Progenitor cell of endocrine pancreas (in vitro differentiated cells): ENCODE measurements at regions not wholly inside any gene's neighbourhood (a gene's known extent, or its start where the extent isn't known, plus 50 kb on each side); places are given as distances from the start of the nearest gene placed in this dataset.
"Not testable (repeated sequence)": the region's sequence is repeated elsewhere in the genome, so short reads cannot be mapped to it uniquely, and the experiment has no call there.

Experiments used
- DNase-seq: peaks from one replicate; pipeline ENCODE4 v3.0.0; 2021; ENCODE audit warnings: low spot score; ENCODE audit not compliant: unreplicated experiment
- H3K27ac Mint-ChIP-seq: 2 replicates; pipeline ENCODE4 v1.8.0; 2021; ENCODE audit warnings: mild to moderate bottlenecking, moderate library complexity, mixed read lengths
- H3K27me3 Mint-ChIP-seq: 2 replicates; pipeline ENCODE4 v1.8.0; 2021; ENCODE audit warnings: mixed read lengths
- H3K36me3 Mint-ChIP-seq: 2 replicates; pipeline ENCODE4 v1.8.0; 2022; ENCODE audit warnings: mixed read lengths; ENCODE audit not compliant: insufficient read depth
- H3K4me1 Mint-ChIP-seq: 2 replicates; pipeline ENCODE4 v1.8.0; 2021; ENCODE audit warnings: low read depth, mixed read lengths
- H3K4me3 Mint-ChIP-seq: 2 replicates; pipeline ENCODE4 v1.8.0; 2021; ENCODE audit warnings: low read depth, mild to moderate bottlenecking, moderate library complexity, mixed read lengths
- H3K9me3 Mint-ChIP-seq: 2 replicates; pipeline ENCODE4 v1.8.0; 2021; ENCODE audit warnings: low read depth, mixed read lengths
- TF ChIP-seq, protein P1 (sequence below): fragments of 200-600 bp; sonication (generic); IDR thresholded peaks from one replicate; pipeline ENCODE4 v1.5.0; 2021; ENCODE audit warnings: antibody characterized with exemption, mild to moderate bottlenecking; ENCODE audit not compliant: unreplicated experiment

- TF ChIP-seq, protein P1, sequence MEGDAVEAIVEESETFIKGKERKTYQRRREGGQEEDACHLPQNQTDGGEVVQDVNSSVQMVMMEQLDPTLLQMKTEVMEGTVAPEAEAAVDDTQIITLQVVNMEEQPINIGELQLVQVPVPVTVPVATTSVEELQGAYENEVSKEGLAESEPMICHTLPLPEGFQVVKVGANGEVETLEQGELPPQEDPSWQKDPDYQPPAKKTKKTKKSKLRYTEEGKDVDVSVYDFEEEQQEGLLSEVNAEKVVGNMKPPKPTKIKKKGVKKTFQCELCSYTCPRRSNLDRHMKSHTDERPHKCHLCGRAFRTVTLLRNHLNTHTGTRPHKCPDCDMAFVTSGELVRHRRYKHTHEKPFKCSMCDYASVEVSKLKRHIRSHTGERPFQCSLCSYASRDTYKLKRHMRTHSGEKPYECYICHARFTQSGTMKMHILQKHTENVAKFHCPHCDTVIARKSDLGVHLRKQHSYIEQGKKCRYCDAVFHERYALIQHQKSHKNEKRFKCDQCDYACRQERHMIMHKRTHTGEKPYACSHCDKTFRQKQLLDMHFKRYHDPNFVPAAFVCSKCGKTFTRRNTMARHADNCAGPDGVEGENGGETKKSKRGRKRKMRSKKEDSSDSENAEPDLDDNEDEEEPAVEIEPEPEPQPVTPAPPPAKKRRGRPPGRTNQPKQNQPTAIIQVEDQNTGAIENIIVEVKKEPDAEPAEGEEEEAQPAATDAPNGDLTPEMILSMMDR = no peak
- no peak overlapping the region for H3K4me3 Mint-ChIP-seq
- H3K27me3 Mint-ChIP-seq = no peaks in the 10 kb centered on the region
- DNase-seq = no peak
- no peaks in the 10 kb centered on the region for H3K4me1 Mint-ChIP-seq
- peaks cover 3% of the 10 kb centered on the region for H3K36me3 Mint-ChIP-seq
- peaks cover 15% of the 10 kb centered on the region for H3K9me3 Mint-ChIP-seq
- no peak overlapping the region for H3K27ac Mint-ChIP-seq
These were observed 463.9 kb upstream of the LRRC7 start for GRCh38 chr1:69103705-69104385.

DNA sequence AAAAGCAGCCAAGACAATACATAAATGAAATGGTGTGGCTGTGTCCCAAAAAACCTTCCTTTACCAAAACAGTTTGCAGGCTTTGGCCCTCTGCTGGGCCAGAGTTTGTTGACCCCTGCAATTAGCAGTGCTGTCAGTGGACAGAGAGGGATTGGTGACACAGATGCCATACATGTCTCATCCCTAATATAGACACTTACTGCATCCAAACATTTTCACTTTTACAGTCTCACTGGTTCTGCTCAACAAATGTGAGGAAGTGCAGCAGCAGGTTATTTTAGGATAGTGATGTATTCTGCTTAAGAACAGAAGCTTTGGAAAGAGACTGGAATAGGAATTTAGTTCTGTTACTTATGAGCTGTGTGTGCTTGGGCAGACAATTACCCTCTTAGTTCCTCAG lies 462.8 kb upstream of the LRRC7 start:
- Mint-ChIP-seq H3K4me1 (no peaks in the 10 kb centered on the region), H3K27ac (no peak overlapping the region), H3K27me3 (no peaks in the 10 kb centered on the region), H3K9me3 (peaks cover 15% of the 10 kb centered on the region), H3K4me3 (no peak overlapping the region), H3K36me3 (peaks cover 3% of the 10 kb centered on the region)
- TF ChIP-seq, protein P1 = no peak
- no peak for DNase-seq

GRCh38 chr1:69109277-69109676 lies 458.4 kb upstream of the LRRC7 start:
- H3K27me3 Mint-ChIP-seq = no peaks in the 10 kb centered on the region
- peaks cover 3% of the 10 kb centered on the region for H3K9me3 Mint-ChIP-seq
- no peaks in the 10 kb centered on the region for H3K36me3 Mint-ChIP-seq
- H3K4me3 Mint-ChIP-seq = no peak overlapping the region
- no peak for DNase-seq
- peaks cover 3% of the 10 kb centered on the region for H3K4me1 Mint-ChIP-seq
- TF ChIP-seq, protein P1 = no peak
- no peak overlapping the region for H3K27ac Mint-ChIP-seq

DNA sequence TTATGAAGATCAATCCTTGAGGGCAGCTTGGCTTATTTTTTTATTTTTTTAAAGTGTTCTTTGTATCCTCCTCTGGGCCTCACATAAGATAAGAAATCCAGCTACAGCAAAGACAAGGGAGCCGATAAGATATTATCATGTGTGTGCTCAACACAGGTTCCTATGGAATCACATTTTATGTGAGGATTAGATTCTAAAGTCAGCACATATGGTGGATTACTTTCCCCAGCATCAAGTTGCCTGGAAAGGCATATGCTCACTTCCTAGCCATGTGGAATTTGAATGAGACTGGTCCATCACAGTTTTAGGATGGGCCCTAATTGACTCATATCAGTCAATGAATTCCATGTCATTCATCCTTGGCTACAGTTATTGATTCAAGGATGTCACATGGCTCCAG lies 456.9 kb upstream of the LRRC7 start:
- no peaks in the 10 kb centered on the region for H3K36me3 Mint-ChIP-seq
- TF ChIP-seq, protein P1 = no peak
- no peaks in the 10 kb centered on the region for H3K27me3 Mint-ChIP-seq
- peaks cover 3% of the 10 kb centered on the region for H3K4me1 Mint-ChIP-seq
- no peak overlapping the region for H3K4me3 Mint-ChIP-seq
- peaks cover 3% of the 10 kb centered on the region for H3K9me3 Mint-ChIP-seq
- DNase-seq = no peak
- H3K27ac Mint-ChIP-seq = no peak overlapping the region

DNA sequence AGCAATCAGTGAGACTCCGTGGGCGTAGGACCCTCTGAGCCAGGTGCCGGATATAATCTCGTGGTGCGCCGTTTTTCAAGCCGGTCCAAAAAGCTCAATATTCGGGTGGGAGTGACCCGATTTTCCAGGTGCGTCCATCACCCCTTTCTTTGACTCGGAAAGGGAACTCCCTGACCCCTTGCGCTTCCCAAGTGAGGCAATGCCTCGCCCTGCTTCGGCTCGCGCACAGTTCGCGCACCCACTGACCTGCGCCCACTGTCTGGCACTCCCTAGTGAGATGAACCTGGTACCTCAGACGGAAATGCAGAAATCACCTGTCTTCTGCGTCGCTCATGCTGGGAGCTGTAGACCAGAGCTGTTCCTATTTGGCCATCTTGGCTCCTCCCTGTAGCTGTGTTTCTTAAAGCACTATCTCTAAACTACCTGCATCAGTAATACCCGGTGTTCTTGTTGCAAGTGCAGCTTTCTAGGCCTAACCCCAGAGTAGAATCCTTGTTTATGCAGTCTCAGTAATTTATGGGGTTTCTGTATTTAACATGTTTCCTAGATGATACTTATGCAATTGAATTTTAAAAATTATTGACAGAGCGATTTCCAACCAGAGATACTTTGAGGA lies 447.5 kb upstream of the LRRC7 start:
- H3K9me3 Mint-ChIP-seq, H3K36me3 Mint-ChIP-seq, H3K27me3 Mint-ChIP-seq, DNase-seq, H3K27ac Mint-ChIP-seq, H3K4me1 Mint-ChIP-seq, H3K4me3 Mint-ChIP-seq: not testable (repeated sequence)

DNA sequence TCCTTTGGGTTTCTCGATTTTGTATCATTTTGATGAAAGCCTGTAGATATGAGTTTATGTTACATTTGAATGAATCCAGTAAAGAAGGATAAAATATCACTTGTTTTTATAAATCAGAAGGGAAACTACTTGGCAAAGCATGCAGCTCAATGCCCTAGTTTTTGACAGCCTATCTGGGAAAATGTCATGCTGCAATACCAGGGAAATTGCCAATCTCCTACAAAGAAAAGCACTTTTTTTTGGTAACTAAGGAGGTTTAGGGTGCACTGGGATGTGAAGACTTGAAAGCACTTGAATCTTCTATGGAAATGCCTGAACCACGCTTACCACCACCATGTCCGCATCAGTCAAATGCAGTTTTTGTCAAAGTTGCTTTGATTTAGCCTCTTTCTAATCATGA lies 446.9 kb upstream of the LRRC7 start:
- TF ChIP-seq, protein P1 = no peak
- no peak overlapping the region for H3K4me3 Mint-ChIP-seq
- DNase-seq = no peak
- H3K36me3 Mint-ChIP-seq = peaks cover 1% of the 10 kb centered on the region
- peaks cover 10% of the 10 kb centered on the region for H3K9me3 Mint-ChIP-seq
- no peaks in the 10 kb centered on the region for H3K27me3 Mint-ChIP-seq
- H3K27ac Mint-ChIP-seq = no peak overlapping the region
- H3K4me1 Mint-ChIP-seq = no peaks in the 10 kb centered on the region
